Hematopoietic multipotent progenitor cell treated with erythropoietin and hydrocortisone succinate and interleukin-3 and kit ligand, for 4 days (in vitro differentiated cells): ENCODE measurements at regions not wholly inside any gene's neighbourhood (a gene's known extent, or its start where the extent isn't known, plus 50 kb on each side); places are given as distances from the start of the nearest gene placed in this dataset.
A peak's percentile ranks its signal among the peaks of the same experiment; 100 is the strongest.
"Not testable (repeated sequence)": the region's sequence is repeated elsewhere in the genome, so short reads cannot be mapped to it uniquely, and the experiment has no call there.

Experiments
- DNase-seq: peaks from one replicate; pipeline ENCODE4 v3.0.0-alpha.2; 2015

DNA sequence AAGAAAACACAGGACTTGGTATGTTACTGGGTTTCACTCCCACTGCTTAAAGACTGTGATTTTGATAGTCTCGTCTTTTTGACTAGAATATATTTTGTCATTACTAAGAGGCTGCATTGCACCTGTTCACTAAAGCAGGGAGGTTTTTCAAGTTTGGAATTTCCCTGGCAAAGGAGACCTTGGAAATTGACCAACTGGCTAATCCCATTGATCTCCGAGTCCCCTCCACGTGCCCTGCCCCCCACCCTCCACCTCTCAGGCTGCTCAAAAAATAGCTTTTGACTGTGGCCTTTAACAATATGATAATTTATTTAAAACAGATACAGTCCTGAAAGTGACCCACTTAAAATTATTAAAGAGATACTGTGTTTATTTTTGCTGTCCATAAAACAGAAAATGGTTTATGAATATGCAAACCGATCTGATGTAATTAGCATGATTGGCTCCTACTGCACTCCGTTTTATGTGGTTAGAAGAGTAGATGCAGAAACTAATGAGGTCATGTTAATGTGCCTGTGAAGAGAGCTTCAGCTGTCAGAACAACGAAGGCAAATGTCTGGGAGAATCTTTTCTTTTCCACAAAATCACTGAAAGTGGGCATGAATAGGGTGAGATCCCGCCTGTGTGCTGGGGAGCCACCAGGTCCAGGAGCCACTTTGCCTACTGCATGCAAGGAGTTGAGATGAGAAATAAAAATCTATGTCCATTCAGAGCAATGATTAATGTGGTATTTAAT is 361.5 kb downstream of the RRAGC start:
- no peak for DNase-seq

DNA sequence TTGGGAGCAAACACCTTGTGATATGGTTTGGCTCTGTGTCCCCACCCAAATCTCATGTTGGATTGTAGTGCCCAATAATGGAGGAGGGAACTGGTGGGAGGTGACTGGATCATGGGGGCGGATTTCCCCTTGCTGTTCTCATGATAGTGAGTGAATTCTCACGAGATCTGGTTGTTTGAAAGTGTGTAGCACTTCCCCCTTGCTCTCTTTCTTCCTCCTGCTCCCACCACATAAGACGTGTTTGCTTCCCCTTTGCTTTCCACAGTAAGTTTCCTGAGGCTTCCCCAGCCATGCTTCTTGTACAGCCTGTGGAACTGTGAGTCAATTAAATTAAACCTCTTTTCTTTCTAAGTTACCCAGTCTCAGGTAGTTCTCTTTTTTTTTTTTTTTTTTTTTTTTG is 366.3 kb downstream of the RRAGC start:
- DNase-seq = not testable (repeated sequence)

DNA sequence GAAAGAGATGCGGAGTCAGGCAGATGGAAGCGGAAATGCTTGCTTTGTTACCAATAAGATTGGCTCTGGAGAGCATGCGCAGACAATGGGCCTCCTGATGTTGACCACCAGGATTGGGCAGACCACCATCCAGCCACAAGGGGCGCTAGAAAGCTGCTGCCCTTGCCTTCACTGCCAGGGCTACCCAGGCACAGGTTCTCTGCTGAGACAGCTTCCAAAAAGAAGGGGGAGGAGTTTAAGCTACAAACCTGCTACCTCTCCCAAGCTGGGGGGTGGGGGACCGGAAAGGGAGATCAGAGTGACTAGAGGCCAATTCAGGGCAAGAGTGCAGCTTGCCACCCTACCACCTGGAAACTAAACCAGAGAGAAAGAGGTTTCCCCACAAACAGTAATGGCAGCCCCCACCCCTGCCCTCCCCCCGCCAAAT is 369.7 kb downstream of the RRAGC start:
- DNase-seq = peak; percentile 66

DNA sequence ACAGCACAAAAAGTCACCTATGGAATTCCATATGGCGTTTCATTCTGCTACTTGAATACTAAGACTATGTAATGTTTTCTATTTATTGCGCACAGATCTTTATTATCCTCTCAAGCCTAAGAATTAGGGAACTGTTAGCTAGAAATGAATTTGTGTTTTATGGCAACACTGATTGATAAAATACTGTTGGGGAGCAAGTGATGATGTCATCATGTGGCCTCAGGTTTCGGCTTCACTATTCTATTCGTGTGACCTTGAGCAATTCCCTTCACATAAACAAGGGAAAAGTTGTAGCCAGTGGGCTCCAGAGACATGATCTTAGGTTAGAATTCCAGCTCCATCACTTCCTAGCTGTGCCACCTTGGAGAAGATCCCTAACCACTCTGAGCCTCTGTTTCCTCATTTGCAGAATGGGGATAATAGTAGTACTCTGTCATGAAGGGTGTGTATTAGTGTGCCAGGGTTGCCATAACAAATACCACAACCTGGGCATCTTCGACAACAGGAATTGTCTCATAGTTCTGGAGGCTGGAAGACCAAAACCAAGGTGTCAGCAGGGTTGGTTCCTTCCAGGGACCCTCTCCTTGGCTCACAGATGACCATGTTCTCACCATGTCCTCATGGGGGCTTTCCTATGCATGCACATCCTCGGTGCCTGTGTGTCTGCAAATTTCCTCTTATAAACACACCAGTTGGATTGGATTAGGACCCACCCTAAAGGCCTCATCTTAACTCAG is 371.2 kb downstream of the RRAGC start:
- no peak for DNase-seq

DNA sequence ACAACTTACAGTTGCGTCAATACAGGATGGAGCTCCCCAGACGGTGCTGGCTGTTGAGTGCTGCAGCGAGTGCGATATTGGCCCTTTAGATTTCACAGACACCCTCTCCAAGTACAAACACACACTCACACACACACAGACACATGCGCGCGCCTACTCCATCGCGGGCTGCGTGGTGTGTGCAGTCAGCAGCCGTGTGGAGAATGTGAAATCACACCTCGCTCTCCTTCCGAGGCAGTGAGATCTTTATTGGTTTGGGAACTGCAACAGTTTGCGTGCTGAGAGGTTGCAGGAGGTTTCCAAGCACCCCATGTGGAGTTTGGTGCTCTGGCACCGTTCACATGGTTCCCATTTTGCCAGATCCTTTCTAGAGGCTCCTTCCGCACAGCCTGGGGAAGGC is 372.2 kb downstream of the RRAGC start:
- DNase-seq = no peak

DNA sequence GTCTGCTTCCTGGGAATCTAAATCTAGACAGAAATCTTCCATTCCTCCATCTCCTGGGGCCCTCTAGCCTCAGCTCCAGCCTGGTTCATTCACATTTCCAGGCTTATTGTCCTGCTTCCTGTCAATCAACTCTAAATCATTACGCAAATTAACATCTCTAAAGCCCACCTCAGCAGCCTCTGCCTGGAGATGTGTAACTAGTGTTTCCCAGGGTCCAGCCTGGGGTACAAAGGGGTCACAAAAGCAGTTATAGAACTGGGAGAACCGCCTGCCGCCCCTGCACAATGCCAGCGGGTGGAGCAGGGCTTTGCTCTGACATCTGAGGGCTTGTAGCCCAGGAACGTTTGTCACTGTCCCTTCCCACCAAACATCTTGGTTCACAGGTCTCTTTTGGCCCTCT is 373.5 kb downstream of the RRAGC start:
- no peak for DNase-seq

DNA sequence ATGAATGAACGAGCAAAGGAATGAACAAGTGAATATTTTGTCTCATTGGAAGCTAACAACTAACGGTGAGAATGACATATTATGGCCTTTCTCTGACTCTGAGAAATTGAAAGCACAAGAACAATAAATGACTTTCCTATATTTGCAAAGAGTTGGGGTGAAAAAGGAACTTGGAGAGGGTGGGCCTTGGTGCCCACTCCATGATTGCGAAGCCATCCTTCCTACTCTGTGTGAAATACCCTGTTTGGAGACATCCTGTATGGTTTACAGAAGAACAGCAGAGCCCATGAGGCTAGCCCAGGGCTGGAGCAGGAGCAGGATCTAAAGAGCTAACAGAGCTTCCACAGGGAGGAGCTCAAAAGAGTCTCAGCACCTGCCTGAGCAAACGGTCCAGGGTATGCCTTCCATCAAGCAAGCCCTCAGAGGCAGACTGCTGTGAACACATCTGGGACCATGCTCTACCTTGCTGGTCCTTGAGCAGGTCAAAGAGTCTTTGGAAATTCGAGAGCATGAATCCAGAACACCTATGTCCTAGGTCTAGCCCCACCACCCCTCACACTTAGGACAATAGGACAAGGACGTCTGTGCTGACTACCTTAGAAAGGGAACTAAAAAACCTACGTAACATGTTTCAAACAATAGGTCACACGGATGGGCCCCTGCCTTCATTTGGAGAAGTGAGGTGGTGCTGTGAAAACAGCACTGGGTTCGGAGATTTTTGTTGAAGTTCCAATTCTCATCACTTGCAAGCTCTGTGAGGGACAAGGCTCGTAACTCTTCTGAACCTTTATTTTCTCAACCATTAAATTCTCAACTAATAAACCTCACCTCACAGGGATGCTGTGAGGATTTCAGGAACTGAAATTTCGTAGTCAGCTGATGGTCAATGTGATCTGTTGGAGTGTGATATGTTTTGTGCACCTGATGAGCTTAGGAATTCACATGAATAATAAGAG is 377.4 kb downstream of the RRAGC start:
- DNase-seq = no peak

DNA sequence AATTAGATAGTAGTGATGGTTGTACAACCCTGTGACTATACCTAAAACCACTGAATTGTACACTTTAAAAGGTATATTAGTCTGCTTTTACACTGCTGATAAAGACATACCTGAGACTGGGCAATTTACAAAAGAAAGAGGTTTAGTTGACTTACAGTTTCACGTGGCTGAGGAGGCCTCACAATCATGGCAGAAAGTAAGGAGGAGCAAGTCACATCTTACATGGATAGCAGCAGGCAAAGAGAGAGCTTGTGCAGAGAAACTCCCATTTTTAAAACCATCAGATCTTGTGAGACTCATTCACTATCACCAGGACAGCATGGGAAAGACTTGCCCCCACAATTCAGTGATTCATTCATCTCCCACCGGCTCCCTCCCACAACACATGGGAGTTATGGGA is 379.9 kb downstream of the RRAGC start:
- DNase-seq = not testable (repeated sequence)

DNA sequence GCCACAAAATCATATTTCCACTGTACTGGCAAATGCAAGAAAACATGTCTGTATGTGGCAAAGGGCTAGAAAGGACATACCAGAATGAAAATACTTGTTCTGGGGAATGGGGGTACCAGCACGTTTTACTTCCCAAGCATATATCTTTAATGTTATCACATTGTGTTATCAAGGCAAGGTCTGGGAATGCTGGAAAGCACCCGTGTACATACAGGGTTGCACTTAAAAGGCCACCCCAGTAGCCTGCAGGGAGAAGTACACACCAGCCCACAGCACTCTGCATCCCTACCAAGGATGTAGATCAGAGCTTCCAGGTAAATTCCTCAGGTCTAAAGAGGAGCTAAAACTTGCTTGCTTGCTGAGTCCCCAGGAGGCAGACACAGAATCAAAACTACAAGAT is 381.8 kb downstream of the RRAGC start:
- DNase-seq = no peak

DNA sequence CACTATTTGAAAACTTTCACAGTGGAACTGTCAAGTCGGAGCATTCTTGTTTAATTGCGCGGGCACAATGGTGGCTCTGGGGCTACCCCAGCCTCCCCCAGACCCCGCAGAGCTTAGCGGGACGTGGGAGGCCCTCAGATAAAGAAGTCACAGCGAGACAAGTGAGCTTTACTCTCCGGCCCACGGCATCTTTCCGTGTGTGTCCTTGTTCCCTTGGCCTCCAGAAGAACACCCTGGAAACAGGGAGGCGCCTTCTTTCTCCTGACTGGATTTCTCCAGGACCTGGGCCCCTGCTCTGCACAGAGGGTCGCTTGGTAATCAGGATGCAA is 382.8 kb downstream of the RRAGC start:
- no peak for DNase-seq

DNA sequence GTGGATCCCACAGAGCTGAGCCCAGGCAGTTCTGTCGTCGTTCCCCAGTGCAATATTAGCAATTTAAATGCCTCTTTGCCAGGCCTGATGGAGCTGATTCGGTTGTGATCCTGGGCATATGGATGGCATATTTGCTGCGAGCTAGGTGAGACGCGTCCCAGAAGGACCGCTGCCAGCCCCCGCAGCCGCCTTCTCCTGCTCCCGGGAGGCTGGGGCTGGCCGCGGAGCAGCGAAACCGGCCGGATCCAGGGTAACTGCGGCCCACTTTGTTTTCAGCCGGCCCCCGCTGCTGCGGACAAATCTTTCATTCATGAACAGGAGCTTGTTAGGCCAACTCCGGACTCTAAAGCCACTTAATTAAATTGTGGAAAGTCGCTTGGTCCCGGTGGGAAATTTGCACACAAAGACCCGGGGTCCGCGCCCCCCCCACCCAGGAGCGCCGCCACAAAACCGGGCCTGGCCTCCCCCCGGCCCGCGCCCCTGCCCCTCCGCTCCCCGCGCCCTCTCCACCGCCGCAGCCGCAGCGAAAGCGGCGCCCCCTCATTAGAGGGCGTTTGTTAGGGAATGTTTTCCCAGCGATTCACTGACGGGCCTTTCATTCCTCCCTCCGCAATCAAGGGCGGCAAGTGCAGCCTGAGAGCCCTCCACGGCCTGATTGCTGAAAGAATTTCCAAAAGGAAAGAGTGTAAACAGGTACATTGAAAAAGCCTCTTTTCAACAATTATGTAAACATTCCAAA is 383.3 kb downstream of the RRAGC start:
- DNase-seq = no peak

DNA sequence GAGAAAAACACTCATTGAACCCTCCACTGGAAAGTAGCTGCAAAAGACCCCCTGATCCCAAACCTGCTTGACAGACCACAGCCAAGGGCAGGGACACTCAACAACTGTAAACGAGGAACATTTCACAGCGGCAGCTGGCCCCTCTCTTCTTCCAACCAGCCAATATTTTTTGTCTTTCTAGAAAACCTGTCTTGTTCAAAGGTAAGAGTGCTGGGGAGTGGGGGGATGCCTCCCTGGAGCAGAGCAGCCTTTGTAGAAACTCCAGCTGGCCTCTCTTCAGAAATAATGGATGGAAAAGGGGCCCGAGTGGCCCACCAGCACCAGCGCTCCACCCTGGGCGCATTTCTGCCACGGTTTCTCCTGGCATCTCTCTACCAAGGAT is 384.0 kb downstream of the RRAGC start:
- DNase-seq = no peak

DNA sequence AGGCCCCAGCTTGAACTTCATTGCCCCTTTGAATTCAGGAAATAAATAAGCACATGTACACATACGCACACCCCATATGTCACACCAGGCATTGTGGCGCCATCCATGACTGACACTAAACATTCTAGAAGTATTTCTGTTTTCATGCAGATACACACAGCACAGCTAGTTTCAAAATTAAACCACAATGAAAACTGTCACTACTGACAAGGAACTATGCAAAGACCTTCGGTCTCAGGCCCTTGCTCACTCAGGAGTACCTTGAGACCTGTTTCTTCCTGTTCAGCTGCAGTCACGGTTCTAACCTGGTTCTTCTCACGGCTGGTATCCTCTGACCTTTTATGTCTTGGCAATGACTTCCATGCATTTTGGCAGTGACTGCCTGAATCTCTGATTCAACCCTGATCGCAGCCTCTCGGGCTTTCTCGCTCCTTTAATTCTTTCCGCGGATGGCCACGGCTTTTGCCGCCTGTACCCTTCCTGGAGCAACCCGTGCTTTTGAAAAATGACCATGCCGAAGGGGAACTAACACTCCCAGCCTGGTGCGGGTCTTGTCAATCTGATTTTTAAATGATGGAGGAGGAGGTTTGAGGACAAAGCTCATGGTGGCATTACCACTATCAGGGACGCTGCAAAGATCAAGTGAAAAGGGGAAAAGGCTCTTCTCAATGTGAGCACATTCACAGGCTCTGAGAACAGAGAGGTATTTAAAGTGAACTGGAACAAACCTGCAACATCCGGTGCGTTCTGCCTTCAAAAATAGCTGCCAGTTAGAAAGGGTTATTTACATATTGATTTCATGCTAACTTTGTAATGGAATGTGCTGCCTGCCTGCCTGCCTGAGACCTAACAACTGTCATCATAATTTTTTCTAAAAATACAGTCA is 384.6 kb downstream of the RRAGC start:
- no peak for DNase-seq

DNA sequence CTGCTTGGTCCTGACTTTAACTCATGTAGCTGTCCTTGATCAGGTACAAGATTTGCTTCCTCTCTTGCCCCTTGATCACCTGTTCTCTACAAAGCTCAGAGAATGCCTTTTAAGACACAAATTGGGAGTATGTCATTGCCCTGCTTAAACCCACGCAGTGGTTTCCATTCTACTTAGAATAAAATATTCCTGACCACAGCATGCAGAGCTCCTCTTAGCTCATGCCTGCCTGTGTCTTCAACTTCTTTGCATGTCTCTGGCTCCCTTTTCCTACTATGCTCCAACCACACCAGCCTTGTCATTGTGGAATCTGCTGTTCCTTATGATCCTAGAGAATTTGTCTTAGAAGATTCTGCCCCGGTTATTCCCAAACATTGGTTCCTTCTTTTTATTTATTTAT is 393.1 kb downstream of the RRAGC start:
- DNase-seq = no peak

DNA sequence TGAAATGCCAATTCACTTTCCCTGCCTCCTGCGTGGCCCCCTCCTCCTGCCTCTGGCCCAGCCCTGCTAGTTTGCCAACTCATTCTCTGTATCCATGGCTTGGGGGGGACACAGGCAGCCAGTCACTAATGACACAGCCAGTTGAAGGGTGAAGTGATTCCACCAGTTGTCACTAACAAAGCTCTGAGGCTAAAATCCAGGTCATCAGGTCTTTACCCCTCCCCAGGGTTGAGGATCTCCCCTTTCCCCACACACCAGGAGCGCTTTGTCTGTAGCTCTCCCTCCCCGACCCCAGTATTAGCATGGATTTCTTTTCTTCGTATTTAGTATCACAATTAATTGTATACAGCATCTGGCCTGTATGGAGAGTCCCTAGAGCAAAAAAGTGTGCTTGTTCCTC is 394.1 kb downstream of the RRAGC start:
- DNase-seq = no peak

DNA sequence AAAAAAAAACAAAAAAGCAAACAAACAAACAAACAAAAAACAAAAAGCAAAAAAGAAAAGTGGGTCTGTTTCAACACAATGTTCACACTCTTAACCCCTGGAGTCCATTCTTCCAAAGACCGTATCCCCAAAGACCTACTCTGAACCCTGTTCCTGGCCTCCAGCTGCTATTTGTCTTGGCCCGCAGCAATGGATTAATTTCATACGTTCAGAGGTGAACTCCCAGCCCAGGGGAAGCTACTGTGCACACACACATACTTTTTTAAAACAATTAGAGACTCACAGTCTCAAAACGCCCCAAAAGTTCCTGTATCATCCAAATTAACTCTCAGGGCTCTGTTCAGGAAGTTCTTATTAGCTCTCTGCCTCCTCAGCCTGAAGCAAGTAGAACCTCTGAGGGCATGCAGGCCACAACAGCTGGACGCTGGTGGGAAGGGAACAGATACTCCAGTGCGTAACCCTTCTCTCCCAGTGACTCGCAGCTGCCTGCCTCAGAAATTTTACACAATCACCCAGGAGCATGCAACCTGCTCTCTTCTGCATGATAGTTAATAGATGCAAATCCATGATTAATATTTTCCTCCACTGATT is 395.4 kb downstream of the RRAGC start:
- DNase-seq = no peak

DNA sequence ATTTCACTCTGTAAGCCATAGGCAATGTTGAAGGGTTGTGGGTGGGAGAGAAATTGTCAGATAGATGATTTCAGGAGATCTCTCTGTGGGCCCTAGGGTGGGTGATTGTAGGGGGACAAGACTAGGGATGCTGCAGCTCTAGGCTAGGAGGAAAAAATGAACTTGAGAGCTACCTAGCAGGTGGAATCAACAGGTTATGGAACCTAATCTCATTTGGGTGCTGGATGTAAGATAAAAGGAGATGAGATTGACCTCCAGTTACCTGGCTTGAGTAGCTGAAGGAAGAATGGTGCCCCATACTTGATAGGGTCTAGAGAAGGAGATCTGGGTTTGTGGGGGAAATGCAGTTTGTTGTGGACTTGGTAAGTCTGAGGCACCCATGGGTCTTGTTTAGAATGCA is 396.5 kb downstream of the RRAGC start:
- DNase-seq = no peak

DNA sequence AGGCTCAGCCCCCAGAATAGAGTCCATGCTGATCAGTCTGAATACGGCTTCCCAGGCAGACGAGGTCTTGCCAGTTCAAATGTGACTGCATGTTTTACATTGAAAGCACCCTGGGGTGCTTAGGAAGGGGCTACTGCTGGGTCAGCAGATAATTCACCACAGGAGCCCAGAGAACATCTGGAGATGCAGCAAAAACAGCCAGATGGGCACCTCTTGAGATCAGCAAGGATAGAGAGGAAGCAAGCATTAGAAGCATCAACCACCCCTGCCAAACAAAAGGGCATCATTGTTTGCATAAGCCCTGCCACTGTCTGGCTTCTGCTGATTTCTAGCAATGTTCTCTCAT is 403.1 kb downstream of the RRAGC start:
- no peak for DNase-seq

DNA sequence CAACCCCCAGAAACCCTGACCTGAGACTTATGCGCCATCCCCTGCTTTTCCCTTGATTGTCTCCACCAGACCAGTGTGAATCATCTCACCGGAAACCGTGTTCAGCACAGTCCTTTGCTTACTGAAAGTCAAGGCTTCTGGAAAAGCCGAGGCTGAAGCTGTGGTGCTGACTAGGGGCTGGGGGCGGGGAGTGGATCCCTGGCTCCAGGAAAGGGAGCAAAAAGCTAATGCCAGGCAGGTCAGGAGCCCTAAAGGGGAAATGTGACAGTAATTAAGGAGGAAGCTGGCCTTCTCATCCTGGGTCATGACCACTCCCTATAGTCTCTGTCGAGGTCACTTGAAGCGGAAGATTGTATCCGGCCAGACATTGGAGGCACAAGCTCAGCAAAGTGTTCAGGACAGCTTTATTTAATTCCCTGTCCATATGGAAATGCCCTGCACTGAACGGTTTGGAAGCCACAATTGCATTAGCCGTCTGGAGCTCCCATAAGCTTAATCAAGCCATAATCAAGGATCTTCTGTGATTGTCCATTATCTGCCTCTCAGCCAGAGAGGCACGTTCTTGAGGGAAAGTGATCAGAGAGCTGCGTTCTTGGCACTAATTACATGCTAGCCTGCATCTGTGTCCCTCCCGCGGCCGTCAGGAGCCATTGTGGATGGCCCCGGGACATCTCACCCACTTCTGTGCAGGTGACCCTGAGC is 403.6 kb downstream of the RRAGC start:
- no peak for DNase-seq

DNA sequence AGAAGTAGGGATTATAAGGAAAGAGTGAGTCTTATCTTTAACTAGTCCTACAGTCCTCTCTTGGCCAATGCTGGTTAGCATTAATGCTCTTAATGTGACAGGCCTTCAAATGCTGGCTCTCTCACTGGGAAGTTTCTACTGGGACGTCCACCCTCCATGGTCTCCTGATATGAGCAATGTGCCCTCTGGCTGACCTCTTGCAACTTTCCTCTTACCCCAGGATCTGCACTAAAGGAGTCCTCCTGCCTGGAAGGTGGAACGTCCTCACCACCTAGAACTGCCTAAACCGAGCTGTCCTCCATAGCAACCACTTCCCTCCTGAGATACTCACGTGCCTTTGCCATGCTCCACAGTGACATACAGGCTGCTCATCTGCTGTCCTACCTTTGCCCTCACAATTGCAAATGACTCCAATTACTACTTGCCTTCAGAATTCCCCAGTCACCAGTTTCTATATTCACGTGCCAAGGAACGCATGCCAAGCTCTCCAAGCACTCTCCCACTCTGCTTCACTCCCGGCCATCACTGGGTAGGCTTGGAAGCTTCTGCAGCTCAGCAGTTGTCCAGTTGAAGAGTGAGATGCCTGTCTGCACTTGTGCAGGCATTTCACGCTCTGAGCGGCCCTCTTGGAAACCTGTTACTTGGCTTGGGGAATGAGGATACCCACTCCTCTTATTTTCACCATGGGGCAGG is 404.7 kb downstream of the RRAGC start:
- DNase-seq = no peak
